IPS-NIHi7 (cell line): ENCODE measurements at regions not wholly inside any gene's neighbourhood (a gene's known extent, or its start where the extent isn't known, plus 50 kb on each side); places are given as distances from the start of the nearest gene placed in this dataset.
A peak's percentile ranks its signal among the peaks of the same experiment; 100 is the strongest.
"Not testable (repeated sequence)": the region's sequence is repeated elsewhere in the genome, so short reads cannot be mapped to it uniquely, and the experiment has no call there.

ENCODE experiments used
- DNase-seq: peaks from one replicate; pipeline ENCODE4 v3.0.0; 2012; ENCODE audit warnings: mixed read lengths; ENCODE audit errors: extremely low spot score

DNA sequence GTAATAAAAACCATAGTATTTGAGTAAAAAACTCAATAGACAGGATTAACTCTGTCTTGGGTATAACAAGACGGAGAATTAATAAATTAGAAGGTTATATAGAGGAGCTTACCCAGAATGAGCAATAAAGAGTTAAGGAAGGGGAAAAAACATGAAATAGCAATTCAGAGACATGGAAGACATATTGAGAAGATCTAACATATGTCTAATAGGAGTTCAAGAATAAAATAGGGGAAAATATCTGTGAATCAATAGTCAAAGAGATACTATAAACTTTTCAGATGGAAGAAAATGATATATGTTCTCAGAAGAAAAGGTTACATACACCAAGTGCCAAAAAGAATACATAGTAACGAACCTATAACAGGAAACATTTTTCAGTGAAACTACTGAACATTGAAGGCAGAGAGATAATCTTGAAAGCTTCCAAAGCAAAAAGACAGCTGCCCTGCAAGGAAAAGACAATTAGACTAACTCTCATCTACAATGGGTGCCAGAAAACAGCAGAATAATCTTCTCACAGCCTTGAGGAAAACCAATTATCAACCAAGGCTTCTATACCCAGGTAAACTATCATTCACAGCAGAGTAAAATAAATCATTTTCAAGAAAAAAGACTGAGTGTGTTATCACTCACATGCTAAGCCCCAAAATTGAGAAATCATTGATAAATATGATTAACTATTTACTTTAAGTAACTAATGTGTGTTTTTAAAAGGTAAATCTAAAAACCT lies 106.0 kb downstream of the ENC1 start:
- no peak for DNase-seq

DNA sequence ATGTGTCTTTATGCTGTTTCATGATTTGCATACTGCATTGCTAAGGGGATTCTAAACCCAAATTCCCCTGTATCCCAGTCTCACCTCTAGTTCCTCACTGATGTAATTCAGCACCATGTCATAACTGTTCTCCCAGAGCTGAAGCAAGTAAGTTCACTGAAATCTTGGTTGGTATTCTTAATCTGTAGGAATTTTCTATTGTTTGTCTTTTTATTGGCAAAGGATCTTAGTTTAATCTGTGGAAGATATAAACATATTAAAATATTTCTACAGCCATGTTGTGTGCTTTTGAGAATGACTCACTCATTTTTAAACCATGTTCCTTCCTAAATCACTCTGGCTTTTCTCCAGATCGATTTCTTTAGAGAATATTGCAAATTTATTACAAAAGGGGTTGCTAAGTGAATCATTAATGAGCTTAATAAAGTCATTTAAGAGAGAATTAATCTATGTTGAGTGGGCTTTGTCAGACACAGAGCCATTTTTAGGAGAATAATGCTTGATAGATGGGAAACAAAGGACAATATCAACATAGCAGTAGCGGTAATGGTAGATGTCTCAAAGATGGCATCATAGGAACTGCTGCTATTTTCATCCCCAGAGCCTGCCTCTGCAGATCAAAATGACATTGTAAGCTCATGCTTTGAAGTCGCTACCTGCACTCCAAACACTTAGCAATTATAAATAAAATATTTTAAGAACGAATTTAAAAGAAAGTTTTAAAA lies 110.0 kb downstream of the ENC1 start:
- DNase-seq, result no peak

DNA sequence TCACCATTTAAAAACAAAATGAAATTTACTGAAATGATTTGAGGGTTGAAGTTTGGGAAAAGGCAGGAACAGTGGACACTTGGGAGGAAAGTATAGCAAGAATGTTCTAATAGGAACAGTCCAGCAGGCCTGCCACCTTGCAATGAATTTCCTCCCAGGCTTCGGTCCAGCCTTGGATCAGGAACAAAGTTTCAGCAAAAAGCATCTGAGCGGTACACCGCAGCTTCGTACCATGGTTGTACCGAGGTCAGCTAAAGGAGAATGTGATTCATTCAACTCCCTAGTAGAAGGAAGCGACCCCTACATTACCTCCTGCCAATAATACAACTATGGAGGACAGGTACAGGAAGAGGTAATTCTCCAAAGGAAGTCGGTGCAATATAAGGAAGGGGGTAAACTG lies 111.4 kb downstream of the ENC1 start:
- DNase-seq, result no peak

DNA sequence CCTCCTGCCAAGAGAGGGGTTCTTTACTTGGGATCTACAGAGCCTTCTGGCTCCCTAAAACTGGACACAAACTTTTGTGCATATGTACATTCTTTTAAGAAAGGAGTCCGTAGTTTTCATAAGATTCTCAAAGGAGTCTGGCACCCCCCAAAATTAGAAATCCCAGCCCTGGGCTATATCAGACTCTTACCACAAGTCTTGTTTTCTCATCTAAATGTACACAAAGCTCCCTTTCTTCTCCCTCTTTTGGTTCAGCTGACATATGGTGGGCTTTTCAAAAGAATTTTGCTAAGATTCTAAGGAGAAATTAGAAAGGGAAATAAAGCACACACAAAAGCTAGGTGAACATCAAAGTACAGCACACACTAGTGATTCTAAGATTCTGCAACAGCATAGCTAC lies 114.4 kb downstream of the ENC1 start:
- DNase-seq, result no peak

DNA sequence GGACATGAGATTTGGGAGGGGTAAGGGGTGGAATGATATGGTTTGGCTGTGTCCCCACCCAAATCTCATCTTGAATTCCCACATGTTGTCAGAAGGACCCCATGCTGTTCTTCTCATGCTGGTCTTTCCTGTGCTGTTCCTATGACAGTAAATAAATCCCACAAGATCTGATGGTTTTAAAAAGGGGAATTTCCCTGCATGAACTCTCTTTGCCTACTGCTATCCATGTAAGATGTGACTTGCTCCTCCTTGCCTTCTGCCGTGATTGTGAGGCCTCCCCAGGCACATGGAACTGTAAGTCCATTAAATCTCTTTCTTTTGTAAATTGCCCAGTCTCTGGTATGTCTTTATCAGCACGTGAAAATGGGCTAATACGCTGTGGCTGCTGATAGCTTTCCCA lies 115.8 kb downstream of the ENC1 start:
- not testable (repeated sequence) for DNase-seq

DNA sequence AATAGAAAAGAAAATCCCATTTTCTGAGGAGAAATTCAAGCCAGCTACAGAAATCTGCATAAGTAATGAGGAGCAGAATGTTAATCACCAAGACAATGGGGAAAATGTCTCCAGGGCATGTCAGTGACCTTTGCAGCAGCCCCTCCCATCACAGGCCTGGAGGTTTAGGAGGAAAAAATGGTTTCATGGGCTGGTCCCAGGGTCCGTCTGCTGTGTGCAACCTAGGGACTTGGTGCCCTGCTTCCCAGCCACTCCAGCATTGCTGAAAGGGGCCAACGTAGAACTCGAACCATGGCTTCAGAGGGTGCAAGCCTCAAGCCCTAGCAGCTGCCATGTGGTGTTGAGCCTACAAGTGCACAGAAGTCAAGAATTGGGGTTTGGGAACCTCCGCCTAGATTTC lies 116.8 kb downstream of the ENC1 start:
- not testable (repeated sequence) for DNase-seq

DNA sequence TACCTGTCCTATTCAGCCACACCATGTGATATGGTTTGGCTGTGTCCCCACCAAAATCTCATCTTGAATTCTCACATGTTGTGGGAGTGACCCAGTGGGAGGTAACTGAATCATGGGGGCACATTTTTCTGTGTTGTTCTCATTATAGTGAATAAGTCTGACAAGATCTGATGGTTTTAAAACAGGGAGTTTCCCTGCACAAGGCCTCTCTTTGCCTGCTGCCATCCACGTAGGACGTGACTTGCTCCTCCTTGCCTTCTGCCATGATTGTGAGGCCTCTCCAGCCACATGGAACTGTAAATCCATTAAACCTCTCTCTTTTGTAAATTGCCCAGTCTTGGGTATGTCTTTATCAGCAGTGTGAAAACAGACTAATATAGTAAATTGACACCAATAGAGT lies 117.7 kb downstream of the ENC1 start:
- DNase-seq, result not testable (repeated sequence)

DNA sequence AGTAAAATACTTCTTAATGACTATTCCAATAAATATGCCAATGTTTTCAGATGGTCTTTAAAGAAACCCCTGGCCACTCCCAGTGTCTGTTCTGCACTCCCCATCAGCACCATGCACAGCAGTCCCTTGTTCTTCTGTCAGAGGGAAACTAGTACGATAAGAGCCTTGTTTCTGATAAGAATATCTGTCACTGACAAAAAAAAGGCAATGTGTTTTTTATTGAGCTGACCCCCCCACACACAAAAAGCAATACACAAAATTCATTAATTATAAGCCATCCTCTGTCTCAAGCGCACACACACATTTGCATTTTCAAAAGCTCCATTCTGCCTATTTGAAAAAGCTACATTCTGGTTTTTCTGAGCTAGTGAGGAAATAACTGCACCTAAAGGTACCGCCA lies 119.1 kb downstream of the ENC1 start:
- DNase-seq, result no peak

DNA sequence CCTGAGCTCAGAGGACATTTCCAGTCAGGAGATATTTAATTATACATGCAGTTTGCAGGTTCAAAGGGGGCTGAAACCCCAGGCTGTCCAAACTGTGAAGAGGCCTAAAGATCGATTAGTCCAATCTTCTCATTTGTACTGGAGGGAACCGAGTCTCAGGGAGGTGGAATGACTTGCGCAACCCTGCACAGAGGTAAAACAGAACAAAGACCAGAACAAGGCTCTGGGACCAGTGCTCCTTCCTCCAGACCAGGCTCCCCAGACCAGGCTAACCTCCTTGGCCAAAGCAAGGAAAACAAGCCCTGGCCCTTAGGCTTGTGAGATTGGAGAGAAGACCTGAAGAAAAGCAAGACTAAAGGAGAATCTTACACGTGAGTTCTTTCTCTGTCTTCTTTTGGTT lies 120.8 kb downstream of the ENC1 start:
- no peak for DNase-seq

DNA sequence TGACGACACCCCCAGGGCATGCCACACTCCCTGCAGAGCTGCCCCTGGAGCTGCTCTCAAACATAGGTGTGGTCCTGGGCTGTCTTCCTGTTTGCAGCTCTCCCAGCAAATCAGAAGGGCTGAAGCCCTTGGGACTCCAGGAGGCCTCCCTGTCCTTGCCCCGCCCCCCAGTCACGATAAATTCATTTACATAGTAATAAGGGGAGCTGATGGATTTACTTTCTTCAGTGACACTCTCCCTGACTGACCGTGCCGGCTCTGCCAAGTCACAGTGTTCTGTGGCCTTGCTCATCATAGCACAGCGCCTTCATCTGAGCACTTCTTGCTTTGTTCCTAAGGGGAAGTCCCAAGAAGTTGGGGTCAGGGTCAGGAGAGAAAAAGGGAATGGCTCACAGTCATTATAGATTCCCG lies 121.4 kb downstream of the ENC1 start:
- DNase-seq, result no peak

DNA sequence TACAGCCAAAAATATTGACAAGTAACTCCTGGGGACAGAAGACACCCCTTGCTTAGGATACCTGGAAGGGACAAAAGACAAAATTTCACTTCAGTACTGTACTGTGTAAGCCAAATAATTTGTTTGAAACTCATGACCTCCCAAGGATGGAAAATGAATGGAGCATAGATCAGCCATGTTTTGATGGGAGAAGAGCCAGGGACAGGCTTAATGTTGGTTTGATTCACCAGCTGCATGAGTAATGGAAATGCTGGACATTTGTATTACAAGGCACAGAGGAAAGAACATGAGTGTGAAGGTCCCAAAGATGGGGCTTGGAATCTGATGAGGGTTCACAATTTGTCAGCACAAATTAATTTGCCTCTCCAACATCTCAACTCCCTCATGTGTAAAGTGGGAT lies 122.8 kb downstream of the ENC1 start:
- no peak for DNase-seq

DNA sequence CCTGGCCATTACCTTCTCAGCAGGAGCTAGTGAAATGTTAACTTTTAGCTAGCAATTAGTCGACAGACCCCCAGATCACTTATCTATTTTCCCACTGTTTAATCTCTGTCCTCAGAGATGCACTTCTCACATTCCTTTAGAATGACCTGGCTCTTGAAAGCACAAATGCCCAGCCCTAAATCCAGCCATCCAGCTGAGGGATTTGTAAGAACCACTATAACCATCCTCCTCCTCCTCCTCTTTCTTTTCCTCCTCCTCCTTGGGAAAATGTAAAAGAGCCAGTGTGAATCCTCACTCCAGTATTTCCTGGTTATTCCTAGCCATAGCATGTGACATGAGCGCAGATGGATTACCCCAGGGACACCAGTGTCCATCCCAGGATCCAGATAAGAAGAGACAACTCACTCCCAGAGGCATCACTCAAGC lies 124.3 kb downstream of the ENC1 start:
- peak; percentile 63 for DNase-seq

DNA sequence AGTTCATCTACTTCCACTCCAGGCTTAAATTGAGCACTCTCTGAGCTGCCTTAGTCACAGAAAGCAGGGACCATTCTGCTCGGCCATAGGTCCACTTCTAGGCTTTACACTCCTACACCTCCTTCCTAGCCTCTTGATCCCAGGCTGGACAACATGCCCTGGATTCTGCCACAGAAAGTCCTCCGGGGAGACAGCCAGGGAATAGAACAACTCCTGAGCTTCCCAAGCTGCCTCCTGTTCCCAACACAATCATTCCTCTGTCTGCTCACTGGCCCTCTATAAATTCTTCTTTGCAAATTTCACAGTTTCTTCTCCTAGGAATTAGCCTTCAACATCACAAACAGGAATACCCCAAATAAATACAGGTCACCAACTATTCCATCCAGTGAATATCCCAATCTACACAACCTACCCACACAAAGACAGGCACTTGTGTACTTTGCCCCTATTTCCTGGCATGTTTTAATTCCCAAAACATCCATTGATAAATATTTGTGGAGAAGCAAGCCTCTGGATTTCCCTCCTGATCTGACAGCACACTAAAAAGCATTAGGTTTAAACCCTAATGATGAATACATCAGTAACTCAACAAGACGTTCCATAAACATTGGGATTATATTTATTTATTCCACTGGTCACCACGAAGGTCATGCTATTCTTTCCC lies 125.5 kb downstream of the ENC1 start:
- no peak for DNase-seq

DNA sequence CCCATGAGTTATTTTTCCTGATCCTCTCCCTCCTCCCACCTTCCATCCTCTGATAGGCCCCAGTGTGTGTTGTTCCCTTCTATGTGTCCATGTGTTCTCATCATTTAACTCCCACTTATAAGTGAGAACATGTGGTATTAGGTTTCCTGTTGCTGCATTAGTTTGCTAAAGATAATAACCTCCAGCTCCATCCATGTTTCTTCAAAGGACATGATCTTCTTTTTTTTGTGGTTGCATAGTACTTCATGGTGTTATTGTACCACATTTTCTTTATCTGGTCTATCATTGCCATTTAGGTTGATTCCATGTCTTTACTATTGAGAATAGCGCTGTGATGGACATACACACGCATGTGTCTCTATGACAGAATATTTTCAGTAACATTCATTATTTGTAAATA lies 128.8 kb downstream of the ENC1 start:
- DNase-seq, result not testable (repeated sequence)

DNA sequence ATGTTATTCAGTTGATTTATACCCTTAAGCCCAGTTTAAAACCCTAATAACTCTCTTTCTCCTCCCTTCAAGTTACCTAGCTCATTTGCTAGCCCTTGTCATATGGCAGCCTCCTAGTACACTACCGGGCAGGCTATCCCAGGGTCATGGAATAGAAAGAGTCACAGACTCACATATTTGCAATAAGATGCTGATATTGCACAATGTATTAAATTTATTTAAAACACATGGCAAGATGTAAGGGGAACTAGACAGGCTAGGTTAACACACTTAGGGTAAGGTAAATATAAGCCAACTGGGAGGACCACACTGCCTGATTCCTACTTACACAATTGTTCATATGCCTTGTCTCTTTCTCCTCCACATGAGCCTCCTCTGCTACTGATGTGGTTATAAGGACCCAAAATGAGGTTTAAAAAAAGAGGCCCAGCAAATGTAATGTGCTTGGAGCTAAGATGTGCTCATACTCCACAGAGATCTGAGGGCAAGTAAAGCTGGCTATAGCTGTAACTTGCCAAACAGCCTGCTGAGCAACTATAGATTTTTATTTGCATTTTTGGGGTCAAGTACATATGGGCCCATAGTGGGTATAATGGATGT lies 130.0 kb downstream of the ENC1 start:
- no peak for DNase-seq

DNA sequence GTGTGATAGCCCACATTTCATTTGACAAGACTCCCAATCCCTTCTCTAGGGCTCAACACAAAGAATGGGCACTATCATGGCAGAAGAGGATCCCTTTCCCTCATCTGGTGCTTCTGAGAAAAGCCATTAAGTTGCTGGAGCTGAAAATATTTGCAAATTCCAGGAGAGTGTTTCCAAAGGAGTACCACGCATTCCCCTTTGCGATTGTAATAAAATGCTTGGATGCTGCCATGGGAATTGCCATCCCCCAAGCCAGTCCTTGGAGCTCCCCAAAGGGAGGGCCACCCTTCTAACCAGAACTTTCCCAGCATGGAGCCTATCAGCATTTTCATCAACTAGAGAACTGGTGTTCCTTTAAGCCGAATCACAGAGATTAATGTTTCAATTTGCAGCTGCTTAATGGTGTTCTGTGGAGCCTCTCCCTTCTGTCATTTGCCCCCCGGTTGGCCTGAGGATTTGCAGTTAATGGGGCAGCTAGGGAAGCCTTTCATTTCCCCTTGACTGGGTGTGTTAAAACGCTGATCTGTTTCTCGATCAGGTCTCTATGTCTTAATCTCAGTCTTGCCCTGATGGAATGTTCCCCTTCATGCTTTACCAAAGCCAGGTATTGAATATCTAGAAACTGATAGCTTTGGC lies 133.0 kb downstream of the ENC1 start:
- no peak for DNase-seq

DNA sequence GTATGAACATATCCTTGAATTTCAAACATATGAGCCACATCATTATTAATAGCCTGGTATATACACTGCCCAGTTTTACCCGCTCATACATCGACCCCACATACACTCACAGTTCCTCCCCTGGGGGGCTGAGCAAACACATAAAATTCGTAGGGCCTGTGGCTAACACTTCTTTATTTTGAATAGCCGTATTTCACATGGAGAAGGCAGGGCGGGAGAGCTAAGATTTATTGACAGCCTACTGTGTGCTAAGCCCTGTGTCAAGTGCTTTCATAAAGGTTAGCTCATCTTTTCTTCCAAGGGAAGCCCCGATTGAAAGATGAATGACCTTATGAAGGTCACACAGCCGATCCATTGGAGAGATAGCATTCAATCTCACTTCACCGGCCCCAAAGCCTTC lies 134.4 kb downstream of the ENC1 start:
- DNase-seq, result no peak

DNA sequence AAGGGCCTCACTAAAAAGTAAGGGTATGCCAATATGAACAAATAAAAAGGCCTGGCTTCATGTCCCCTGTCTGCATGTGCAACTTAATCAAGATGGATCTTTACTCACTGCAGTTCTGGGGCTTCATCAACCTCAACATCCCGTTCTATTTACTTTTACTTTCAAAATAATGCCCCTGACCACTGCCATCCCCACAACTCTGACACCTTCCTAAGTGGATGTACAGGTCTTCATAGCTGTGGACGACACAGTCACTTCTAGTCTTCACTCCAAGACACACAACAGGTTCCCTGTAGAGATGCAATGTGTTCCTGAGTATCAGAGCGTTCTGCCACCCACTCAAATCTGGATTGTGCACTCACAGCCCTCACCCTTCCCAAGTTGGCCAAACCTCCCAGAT lies 136.1 kb downstream of the ENC1 start:
- no peak for DNase-seq

DNA sequence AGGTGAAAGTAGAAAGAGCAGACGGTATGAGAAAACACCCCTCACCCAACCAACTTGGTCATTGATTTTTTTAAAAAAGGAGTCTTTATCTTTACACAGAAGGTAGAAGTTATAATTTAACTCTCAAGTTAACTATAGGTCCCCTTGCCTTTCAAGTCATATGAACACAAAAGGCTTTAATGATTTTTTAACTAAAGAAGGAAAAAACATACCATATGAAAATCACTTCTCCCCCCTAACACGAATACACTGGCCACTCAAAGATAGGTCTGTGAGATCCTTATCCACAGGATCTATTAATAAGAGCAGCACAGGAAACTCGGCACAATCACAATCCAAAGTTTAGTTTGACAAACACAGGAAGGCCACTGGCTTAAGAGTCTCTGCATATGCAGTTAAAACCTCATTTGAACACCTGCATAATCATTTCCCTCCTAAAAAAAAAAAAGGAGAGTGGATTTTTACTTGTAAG lies 138.0 kb downstream of the ENC1 start:
- no peak for DNase-seq

DNA sequence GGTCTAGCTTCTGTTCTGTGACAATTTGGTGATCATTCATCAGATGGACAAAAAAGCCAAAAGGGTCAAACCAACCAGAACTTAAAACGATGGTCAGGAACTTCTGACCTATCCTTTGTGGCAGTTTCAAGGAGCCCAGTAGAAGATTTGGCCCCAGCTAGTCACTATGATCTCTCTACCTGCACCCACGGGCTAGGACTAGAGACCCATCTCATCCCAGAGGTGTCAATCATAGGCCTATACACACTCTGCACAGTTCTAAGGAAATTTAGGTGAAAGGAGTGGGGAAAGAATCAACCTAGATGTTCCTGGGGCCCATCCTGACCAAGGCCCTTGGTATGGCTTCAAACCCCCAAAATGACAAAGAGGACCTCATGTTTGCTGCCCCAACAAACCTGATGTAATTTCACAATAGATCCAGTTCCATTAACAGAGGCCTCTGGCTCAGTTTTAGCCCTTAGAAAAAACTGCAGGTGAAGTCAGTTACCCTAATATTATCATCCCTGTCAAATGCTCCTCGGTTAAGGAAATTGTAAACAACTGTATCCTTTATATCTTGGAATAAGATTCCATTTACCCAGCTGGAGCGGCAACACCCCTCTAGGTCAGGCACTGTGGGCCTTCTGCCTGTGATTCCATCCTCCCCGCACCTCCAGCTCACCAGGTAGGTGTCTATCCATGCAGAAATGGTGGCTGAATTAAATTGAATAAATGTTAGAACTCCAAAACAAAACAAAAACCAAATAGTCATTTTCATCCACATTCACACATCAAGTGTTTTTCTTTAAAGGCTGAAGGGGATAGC lies 138.7 kb downstream of the ENC1 start:
- DNase-seq, result no peak
